IPS-NIHi11 (cell line): ENCODE measurements at regions not wholly inside any gene's neighbourhood (a gene's known extent, or its start where the extent isn't known, plus 50 kb on each side); places are given as distances from the start of the nearest gene placed in this dataset.
"Not testable (repeated sequence)": the region's sequence is repeated elsewhere in the genome, so short reads cannot be mapped to it uniquely, and the experiment has no call there.

Experiments
- DNase-seq: peaks from one replicate; pipeline ENCODE4 v3.0.0; 2012; ENCODE audit warnings: mixed read lengths, low spot score

- peak; percentile 5 for DNase-seq
Measured at GRCh38 chrX:129161108-129161507, 362.2 kb downstream of the SMARCA1 start.

GRCh38 chrX:129158505-129158904 lies 364.8 kb downstream of the SMARCA1 start:
- no peak for DNase-seq

GRCh38 chrX:129145840-129146272 lies 377.4 kb downstream of the SMARCA1 start:
- DNase-seq = no peak

- no peak for DNase-seq
Measured at GRCh38 chrX:129145385-129145784, 377.9 kb downstream of the SMARCA1 start.

- DNase-seq = no peak
Measured at GRCh38 chrX:129144172-129145038, 378.9 kb downstream of the SMARCA1 start.

GRCh38 chrX:129139837-129140598 lies 383.3 kb downstream of the SMARCA1 start:
- no peak for DNase-seq

- no peak for DNase-seq
Measured at GRCh38 chrX:129125122-129125914, 398.0 kb downstream of the SMARCA1 start.

- DNase-seq = no peak
Measured at GRCh38 chrX:129123795-129124194, 399.5 kb downstream of the SMARCA1 start.

GRCh38 chrX:129116676-129117470 lies 406.4 kb downstream of the SMARCA1 start:
- no peak for DNase-seq

GRCh38 chrX:129115935-129116334 lies 407.4 kb downstream of the SMARCA1 start:
- DNase-seq = no peak

- peak; percentile 57 for DNase-seq
Measured at GRCh38 chrX:129115104-129115503, 408.2 kb downstream of the SMARCA1 start.

- no peak for DNase-seq
Measured at GRCh38 chrX:129111081-129111798, 412.1 kb downstream of the SMARCA1 start.

- DNase-seq = no peak
Measured at GRCh38 chrX:129108936-129109335, 414.4 kb downstream of the SMARCA1 start.

GRCh38 chrX:129099207-129099606 lies 424.1 kb downstream of the SMARCA1 start:
- no peak for DNase-seq

GRCh38 chrX:129097668-129098067 lies 425.6 kb downstream of the SMARCA1 start:
- DNase-seq = no peak

GRCh38 chrX:129093706-129094105 lies 429.6 kb downstream of the SMARCA1 start:
- no peak for DNase-seq

GRCh38 chrX:129092757-129093156 lies 430.5 kb downstream of the SMARCA1 start:
- DNase-seq = no peak

- no peak for DNase-seq
Measured at GRCh38 chrX:129092242-129092641, 431.0 kb downstream of the SMARCA1 start.

GRCh38 chrX:129091097-129091496 lies 432.2 kb downstream of the SMARCA1 start:
- peak; percentile 16 for DNase-seq

GRCh38 chrX:129086802-129087201 lies 436.5 kb downstream of the SMARCA1 start:
- no peak for DNase-seq

- not testable (repeated sequence) for DNase-seq
Measured at GRCh38 chrX:129084291-129084690, 439.0 kb downstream of the SMARCA1 start.
